COLO829 (cell line): ENCODE measurements at regions not wholly inside any gene's neighbourhood (a gene's known extent, or its start where the extent isn't known, plus 50 kb on each side); places are given as distances from the start of the nearest gene placed in this dataset.
A peak's percentile ranks its signal among the peaks of the same experiment; 100 is the strongest.
"Not testable (repeated sequence)": the region's sequence is repeated elsewhere in the genome, so short reads cannot be mapped to it uniquely, and the experiment has no call there.

Experiments used
- DNase-seq: peaks from one replicate; pipeline ENCODE4 v3.0.0; 2012; ENCODE audit warnings: low spot score

DNA sequence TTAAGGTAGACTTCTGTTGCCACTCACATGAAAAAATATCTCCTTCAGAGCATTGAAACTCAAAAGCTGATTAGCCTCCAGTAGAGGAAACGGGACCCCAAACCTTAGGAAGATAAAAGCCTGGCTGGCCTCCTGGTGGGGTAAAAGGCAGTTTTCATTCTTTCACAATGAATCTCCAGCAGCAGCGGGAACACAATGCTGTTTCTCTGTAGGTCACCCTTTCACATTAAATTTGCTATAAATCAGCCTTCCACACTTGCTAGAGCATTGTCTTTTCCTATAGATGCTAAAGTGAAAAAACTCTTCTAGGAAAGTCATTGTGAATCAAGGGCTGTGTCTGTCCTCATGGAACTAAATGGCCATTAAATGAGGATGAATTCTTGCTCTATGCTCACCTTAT lies 207.3 kb upstream of the MAGEB2 start:
- no peak for DNase-seq

DNA sequence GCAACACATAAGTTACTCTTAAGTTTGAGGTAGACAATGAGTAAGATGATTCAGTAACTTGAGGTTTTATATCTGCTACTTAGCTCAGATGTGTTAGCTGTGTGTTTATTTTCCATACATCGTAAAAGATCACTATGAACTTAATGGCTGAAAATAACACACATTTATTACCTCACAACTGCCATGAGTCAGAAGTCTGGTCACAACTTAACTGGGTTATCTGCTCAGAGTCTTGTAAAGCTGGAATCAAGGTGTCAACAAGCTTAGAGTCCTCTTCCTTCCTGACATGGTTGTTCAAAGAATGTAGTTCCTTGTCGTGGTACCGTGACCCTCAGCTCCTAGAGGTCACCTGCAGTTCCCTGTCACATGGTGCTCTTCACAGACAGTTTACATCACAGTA lies 204.9 kb upstream of the MAGEB2 start:
- DNase-seq: no peak

DNA sequence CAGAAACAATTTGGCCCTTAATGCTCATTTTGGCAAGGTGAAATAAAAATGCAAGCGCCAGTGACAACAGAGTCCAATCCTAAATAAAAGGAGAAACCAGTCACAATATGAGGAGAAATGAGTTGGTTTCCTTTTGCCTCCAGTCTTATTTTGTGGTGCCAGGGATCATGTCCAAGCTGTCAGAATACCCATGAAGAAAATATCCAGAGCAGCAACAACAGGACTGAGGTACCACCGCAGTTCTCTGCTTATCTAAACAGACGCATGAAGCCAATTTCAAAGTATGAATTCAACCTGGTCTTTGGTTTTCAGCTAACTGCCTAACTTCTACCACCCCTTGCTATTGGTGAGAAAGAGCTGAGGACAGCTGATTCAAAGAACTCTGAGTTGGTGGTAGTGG lies 199.9 kb upstream of the MAGEB2 start:
- no peak for DNase-seq

DNA sequence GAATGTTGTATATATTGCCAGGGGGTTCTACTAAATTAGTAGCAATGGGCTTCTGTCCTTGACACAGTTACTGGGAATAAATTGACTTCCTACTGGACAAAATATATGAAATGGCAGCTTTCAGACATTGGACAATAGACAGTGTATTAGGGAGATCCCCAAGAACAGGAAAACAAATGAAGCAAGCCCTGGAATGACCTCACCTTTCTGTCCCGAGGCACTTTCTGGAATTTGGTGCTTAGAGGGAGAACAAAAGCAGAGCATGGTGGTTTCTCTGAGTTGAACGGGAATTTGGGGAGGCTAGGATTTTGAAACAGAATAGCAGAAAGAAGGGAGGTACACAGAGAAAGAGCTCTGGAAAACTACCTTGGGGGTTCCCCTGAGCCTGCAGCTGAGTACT lies 187.7 kb upstream of the MAGEB2 start:
- DNase-seq: no peak

DNA sequence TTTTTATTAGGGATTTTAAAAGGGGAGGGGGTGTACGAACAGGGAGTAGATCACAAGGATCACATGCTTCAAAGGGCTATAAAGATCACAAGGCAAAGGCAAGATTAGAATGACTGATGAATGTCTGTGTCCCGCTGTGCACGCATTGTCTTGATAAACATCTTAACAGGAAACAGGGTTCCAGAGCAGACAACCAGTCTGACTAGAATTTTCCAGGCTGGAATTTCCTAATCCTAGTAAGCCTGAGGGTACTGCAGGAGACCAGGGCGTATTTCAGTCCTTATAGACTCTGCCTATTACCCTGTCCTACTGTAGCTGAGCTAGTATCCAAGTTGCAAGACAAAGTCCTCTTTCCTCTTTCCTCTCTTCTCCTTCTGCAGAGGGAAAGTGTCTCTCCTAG lies 179.0 kb upstream of the MAGEB2 start:
- DNase-seq: not testable (repeated sequence)

DNA sequence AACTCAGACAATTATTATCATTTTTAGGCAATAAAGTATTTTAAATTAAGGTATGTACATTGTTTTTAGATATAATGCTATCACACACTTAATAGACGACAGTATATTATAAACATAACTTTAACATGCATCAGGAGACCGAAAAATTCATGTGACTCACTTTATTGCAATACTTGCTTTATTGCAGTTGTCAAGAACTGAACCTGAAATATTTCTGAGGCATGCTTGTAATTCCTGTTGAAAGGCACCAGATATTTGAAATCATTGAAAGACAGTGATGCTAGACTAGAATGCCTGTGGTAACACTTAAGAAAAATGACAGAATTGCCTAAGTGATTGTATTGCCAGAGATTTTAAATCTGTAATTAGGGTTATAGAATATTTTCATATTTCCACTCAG lies 175.6 kb upstream of the MAGEB2 start:
- DNase-seq: no peak

DNA sequence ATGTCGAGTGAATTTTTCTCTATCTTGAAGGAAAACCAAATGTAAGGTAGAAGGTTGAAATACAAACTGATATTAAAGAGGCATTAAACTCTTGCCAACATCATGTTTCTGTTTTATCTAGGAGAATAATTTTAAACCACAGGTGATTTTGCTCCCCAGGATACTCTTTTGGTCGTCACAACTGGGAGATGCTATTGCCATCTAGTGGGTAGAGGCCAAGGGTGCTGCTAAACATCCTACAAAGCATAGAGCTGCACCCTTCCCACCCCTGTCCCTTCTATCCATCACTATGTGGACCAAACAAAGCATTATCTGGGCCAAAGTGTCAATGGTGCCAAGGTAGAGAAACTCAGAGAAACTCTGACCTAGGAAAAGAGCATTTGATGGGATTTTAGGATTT lies 154.6 kb upstream of the MAGEB2 start:
- DNase-seq: no peak

DNA sequence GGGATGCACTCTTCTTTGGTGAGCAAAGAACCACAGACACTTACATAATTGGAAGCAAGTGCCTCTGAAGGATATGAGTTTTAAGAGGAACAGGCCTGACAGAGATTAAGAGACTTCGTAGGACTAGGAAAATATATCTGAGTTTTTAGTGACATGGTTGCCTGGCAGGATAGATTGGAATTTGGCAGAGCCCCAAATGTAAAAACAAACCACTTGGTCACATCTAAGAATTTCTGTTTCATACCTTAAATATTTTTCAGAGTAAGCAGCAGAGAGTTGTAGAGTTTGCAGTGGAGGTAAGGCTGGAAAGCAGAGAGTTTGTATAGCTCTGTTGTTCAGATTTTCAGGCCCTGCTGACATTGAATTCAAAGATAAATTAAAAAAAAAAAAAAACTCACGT lies 150.1 kb upstream of the MAGEB2 start:
- no peak for DNase-seq

DNA sequence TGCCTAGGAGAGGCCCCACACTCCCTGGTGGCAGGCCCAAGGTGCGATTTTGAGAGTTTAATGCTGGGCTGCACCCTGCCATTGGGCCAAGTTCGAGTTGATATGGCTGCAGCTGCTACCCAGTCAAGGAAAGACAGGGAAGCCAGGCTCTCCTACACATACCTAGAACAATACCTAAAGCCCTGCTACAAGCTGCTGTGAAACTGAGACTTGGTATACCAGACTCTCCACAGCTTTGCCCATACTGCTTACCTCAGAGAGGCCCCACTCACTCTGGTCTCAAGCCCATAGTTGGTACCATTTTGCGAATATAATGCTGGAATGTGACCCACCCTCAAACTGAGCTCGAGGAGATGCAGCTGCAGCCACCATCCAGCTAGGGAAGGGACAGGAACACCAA lies 147.7 kb upstream of the MAGEB2 start:
- no peak for DNase-seq

DNA sequence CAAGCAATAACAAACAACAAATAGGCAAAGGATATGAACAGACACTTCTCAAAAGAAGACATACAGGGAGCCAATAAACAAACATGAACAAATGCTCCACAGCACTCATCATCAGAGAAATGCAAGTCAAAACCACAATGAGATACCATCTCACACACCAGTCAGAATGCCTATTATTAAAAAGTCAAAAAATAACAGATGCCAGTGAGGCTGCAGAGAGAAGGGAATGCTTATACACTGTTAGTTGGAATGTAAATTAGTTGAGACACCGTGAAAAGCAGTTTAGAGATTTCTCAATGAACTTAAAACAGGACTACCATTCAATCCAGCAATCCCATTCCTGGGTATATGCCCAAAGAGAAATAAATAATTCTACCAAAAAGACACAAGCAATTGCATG lies 129.8 kb upstream of the MAGEB2 start:
- DNase-seq: no peak

DNA sequence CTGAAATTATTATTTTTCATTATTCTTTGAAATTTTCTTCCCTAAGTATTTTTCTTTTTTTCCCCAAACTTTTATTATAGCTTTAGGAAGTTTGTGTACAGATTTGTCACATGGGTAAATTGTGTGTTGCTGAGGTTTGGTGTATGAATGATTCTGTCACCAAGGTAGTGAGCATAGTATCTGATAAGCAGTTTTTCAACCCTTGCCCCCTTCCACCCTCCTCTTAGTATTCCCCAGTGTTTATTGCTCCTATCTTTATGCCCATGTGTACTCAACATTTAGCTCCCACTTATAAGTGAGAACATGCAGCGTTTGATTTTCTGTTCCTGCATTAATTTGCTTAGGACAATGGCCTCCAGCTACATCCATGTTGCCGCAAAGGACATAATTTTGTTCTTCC lies 103.9 kb upstream of the MAGEB2 start:
- no peak for DNase-seq

DNA sequence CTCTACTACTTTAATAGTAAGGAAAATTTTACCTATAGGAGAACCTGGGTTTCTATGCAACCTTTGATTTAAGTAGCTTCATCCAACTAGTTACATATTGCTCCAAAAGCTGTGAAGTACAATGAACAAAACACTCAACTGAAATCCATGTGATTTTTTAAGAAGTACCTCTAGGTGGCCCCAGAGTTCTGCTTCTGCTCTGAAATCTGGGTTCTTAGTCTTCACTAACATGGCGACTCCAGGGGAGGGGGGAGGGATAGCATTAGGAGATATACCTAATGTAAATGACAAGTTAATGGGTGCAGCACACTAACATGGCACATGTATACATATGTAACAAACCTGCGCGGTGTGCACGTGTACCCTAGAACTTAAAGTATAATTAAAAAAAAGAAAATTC lies 73.4 kb upstream of the MAGEB2 start:
- DNase-seq: peak; percentile 46

DNA sequence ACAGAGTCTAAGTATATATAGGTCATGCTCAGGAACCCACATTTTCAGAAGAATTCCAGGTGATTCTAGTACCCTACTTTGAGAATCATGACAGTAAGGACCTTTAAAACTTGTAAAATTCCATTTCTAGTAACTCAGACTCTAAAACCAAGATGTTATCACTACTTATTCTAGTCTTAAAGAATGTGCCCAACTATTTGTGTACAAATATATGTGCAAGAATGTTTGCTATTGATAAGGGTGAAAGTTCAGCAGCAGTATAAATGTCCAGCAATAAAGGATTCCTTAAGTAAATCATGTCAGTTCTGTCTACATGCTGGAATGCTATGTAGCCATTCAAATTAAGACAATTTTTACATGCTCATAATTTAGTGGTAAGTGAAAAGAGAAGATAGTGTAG lies 71.1 kb upstream of the MAGEB2 start:
- DNase-seq: no peak

DNA sequence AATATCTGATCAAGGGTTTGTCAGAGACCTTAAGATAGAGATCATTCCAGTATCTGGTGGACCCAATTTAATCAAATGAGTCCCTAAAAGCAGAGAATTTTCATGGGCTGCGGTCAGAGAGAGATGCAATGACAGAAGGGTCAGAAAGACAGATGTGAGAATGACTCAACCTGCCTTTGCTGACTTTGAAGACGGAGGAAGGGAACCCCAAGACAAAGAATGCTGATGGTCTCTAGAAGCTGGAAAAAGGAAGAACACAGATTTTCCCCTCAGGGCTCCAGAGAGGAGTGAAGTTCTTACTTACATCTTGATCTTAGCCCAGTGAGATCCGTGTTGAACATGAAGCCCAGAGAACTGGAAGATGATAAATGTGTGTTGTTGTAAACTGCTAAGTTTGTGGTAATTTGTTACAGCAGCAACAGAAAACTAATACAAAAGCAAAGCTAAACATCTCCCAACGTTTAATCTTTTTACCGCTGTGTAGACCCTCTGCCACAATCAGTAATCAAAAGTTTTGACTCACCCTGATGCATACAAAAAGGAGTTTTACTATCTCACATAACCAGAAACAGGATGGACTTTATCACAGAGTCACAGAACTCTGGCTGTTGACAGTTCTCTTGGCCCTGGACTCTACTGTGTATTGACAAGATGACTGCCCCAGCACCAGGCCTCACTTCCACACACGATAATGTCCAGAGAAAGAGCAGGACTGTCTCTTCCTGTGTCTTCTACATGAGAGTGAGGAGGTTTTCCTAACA lies 70.2 kb upstream of the MAGEB2 start:
- no peak for DNase-seq

DNA sequence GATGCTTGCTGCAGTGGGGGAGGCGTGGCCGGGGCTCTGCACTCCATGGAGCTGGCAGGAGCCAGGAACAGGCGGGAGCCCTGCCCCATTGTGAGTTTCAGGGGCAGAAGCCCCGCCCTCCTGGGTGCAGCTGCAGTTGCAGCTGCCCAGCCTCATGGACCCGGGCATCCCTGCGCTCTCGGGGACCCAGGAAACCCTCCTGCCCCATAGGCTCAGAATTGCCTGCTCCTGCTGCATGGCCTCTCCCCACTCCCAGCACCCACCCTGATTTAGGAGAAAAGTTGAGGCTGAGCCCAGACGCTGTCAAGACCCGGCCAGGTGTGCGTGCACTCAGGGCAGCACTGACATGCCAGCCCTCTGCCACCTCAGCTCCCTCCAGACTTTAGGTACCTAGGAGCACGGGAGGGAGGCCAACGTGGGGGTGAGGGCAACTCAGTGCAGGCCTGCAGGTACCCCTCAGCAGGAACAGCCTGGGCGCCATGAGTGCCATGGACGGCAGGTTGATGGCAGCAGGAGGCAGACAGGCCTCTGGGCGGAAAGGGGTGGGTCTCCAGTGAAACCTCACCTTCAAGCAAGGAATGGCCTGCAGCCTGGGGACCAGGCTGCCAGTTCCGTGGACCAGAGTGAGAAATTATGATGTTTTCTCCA lies 67.2 kb upstream of the MAGEB2 start:
- no peak for DNase-seq

DNA sequence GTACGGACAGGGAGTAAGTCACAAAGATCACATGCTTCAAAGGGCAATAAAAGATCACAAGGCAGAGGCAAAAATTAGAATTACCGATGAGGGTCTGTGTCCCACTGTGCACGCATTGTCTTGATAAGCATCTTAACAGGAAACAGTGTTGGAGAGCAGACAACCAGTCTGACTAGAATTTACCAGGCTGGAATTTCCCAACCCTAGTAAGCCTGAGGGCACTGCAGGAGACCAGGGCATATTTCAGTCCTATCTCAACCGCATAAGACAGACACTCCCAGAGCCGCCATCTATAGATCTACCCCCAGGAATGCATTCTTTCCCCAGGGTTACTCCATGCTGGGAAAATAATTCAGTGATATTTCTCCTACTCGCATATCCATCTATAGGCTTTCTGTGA lies 66.2 kb upstream of the MAGEB2 start:
- DNase-seq: not testable (repeated sequence)

DNA sequence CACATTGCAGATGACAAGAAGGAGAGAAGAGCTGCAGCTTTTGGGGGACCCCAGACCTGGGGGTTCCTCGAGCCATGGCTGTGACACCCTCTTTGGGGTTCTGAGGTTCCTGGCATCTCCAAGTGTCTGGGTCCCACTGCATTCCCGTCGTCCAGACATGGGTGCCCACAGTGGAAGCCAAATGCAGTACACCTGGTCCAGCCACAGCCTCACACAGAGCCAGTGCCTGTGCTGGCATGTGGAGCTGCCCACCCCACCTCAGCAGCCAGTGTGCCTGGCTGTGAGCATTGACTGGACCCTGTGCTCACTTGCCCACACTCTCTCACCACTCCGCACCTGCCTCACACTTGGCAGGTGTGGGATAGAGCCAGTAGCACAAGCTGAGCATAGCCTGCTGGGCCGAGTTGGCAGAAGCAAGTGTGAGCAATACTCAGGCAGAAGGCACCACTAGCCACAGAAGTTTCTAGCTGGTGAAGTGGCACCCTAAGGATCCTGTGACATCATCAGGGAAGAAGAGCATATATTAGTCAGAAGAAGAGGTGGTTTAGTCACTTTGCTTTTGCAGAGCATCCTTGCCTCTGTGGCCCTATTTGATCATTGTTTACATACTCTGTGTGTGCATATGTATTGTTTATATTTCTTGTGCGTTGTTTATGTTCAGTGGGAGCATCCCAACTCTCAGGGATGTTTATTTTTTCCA lies 65.0 kb upstream of the MAGEB2 start:
- no peak for DNase-seq

DNA sequence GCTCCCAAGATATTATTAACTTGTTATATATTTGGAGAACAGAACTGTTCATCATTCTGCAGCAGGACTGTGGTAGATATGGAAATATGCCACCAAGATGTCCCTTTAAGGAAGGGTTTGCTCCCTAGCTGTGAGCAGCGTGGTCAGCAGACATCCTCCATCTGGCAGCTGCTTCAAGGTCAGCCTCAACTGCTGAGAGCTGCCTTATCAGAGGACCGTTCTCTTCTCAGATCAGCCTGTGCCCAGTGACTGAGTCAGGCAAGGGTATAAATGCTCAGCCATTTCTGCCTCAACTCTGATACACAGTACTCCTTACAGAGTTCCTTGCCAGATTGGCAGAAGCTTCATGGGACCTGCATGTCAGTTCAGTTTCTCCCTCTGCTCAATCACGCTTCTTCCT lies 63.4 kb upstream of the MAGEB2 start:
- no peak for DNase-seq

DNA sequence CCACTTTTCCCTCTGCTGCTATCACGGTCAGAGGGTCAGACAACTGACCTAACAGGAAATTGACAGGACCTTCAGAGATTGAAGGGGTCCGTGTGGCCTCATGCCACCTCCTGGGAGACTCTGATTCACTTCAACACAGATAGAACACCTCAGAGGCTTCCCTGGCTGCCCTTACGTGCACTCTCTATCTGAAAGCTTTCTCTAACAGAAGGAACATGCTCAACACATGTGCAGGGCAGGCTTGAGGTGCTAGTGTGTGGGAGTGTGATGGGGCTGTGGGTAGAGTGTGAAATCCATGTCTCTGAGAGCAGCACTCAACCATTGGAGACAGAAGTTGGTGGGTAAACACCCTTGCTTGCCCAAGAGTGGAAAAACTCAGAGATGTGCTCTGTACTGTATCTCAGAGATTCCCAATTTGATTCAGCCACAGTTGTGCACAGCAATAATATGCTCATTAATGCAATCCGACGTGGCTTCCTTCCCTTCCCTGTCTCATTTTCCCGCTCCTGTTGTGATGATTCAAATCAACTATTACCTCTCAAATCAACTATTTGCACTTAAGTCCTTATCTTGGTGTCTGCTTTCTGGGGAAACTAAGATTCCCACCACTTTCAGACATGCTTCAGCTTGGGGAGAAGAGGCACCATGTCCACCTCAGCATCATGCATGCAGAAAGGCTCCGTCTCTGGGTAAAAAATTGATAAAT lies 62.0 kb upstream of the MAGEB2 start:
- no peak for DNase-seq

DNA sequence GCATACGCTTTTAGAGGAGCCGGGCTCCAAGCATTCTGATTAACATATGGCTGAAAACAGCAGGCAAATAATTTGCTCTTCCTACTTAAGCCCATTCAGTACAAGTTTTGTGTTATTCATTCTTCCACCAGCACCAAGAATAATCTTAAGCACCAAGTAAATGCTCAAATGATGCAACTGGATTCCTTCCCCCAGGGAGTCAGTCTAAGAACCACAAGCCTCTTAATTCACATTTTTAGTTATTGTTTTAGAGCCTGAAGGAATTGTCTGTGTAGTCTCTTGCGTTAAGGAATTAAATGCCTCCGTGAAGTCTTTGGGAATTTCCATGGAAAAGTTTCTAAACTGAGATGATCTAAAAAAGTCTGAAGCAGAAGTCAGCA lies 61.5 kb upstream of the MAGEB2 start:
- no peak for DNase-seq

DNA sequence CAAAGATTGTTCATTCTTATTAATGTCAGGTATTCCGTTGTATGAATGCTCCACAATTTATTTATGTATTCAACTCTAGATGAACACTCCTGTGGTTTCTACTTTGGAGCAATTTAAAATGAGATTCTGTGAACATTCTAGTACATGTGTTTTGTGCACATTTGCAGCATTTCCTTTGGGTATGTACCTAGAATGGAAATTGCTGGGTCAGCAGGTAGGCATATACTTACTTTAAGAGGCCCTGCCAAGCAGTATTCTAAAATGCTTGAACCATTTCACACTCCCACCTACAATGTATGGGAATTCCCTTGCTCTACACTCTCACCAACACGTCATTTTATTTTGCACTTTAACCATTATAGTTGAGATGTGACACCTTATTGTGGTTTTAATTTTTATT lies 59.4 kb upstream of the MAGEB2 start:
- no peak for DNase-seq

DNA sequence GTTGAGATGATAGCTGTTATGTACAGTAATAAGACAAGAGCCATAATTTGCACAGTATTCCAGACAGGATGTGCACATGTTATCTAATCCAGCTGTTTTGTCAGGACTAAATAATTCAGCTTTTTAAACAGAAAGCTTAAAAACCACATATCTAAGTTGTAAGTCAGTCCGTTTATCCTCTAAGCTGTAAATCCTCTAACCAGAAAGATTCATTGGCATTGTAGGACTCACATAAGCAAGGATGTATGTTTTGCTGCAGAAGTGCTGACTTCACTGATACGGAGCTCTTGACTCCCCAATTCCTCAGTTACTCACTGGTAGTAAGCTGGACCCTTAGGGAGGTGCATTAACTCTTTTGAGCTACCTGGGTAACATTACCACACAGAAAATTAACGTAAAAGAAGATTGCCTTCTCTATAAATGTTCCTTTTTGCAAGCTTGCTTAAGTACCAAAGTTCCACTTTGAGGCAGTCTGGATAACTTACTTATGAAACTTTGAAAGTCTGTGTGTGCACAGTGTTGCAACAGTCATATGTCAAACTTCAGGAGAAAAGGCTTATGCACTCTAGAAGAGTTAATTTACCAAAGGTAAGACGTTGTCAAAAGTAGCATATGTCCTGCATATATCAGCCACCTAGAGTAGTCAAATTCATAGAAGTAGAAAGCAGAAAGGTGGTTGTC lies 58.3 kb upstream of the MAGEB2 start:
- no peak for DNase-seq
